GM19238 (cell line): ENCODE measurements at regions not wholly inside any gene's neighbourhood (a gene's known extent, or its start where the extent isn't known, plus 50 kb on each side); places are given as distances from the start of the nearest gene placed in this dataset.
A peak's percentile ranks its signal among the peaks of the same experiment; 100 is the strongest.

ENCODE experiments used
- DNase-seq: peaks from one replicate; pipeline ENCODE4 v3.0.0; 2011; ENCODE audit warnings: low spot score; ENCODE audit not compliant: insufficient read length

DNA sequence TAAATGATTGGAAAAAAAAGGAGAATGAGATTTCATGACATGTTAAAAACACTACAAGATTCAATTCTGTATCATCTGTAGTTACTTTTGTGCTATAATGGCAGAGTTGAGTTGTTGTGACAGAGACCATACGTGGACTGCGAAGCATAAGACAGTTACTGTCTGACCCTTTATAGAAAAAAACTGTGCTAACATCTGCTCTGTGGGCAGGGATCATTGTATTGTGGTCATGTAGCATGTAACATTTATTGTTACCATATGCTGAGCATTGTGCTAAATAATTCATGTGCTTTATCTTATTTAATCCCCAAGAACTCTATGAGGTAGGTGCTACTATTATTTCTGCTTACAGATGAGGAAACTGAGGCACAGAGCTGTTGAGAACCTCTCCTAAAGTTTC lies 147.3 kb upstream of the HMHB1 start:
- no peak for DNase-seq

DNA sequence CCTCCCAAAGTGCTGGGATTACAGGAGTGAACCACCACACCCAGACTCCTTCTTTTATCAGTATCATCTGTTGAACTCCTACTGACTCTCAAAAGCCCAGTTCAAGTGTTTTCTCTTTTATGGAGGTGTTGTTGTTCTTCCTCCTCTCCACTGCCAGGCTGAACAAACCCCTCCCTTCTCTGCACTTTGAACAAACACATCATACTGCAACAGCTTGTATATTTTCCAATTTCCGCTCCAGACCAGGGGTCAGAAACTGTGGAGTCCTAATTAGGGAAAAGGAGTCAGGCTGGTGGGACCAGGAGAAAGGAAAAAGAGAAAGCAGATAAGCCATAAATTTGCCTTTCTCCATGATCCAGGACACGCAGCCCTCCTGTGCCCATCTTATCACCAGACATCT lies 148.1 kb upstream of the HMHB1 start:
- no peak for DNase-seq

DNA sequence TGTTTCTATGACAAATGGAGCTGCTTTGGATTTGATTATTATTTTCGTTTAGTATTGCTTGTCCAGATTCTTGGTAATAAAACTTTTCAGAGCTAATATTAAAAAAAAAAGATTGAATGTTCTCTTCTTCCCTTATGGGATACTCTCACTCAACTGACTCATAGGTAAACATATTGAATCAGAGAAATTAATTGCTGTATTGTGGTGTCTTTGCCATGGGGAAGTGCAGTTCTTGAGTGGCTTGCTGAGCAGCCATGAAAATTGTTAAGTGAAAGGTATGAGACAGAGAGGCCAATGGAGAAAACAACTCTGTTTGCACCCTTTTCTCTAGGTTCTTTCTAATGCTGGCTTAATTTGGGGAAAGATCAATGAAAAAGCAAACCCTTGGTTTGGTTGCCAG lies 149.9 kb upstream of the HMHB1 start:
- no peak for DNase-seq

- no peak for DNase-seq
These were observed 151.3 kb upstream of the HMHB1 start for GRCh38 chr5:143660625-143661024.

GRCh38 chr5:143659599-143660238 lies 152.2 kb upstream of the HMHB1 start:
- no peak for DNase-seq

- no peak for DNase-seq
These were observed 153.0 kb upstream of the HMHB1 start for GRCh38 chr5:143658956-143659355.

GRCh38 chr5:143657647-143658285 lies 154.2 kb upstream of the HMHB1 start:
- no peak for DNase-seq

GRCh38 chr5:143653766-143654282 lies 158.1 kb upstream of the HMHB1 start:
- no peak for DNase-seq

DNA sequence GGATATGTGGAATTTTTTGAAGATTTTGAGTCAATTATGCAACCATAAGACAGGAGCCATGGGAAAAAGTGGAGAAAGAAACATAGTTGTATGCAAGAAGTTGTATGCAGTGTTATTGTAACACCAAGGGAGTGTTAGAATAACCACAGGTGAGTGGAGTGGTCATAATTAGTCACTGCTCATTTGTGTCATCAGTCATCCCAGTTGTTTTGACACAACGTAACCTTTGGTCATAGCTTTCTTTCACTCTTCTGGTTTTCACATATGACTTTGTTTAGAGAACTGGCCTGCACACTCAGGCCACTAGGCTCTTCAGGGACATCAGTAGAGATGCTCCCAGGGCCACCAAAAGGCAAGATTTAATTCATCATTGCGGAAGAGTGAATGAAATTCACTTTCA lies 158.7 kb upstream of the HMHB1 start:
- no peak for DNase-seq

DNA sequence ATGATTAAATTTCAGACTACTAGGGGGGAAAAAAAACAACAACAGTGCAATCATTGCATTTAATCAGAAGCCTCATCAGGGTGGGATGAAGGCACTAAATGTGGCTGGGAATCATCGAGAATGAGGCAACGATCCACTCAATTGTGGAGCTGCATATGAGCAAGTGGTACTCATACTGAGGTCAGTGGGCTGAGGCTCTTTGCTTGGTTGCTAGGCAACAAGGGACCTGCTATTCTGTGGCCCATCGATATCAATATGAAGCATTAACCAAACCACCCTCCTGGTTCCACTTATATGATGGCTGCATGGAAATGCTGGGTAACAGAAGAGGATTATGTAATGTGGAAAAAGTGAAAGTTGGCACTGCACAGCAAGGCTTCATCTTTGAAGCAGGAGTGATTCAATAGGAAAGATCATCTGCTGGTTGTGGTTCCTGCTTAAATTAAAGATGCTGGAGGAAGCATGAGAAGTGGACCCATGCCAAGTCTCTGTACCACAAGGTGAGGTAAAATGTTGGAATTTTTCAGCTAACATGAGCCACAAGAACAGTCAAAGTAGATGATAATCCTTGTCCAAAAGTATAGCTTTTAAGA lies 159.8 kb upstream of the HMHB1 start:
- DNase-seq: no peak

GRCh38 chr5:143649937-143650621 lies 161.9 kb upstream of the HMHB1 start:
- no peak for DNase-seq

DNA sequence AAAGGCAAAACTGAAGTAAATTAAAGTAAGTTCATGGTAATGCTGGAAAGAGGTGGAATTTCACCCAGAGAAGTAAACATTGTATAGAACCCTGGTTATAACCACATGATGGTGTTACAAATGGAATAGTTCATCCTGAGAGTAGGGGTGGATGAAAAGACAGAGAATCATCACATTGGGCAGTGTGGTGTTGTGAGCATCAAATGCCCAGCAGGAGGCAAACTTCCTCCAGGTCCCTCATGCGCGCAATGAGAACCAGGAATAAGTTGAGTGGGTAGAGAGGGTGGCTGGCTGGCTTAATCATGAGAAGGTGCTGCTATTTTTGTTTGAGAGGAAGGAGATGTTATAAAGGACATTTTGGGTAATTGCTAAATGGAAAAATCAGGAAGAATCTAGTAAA lies 163.3 kb upstream of the HMHB1 start:
- DNase-seq: no peak

- DNase-seq: no peak
These were observed 165.0 kb upstream of the HMHB1 start for GRCh38 chr5:143646961-143647360.

- no peak for DNase-seq
These were observed 166.6 kb upstream of the HMHB1 start for GRCh38 chr5:143645356-143645755.

- no peak for DNase-seq
These were observed 167.2 kb upstream of the HMHB1 start for GRCh38 chr5:143644727-143645126.

DNA sequence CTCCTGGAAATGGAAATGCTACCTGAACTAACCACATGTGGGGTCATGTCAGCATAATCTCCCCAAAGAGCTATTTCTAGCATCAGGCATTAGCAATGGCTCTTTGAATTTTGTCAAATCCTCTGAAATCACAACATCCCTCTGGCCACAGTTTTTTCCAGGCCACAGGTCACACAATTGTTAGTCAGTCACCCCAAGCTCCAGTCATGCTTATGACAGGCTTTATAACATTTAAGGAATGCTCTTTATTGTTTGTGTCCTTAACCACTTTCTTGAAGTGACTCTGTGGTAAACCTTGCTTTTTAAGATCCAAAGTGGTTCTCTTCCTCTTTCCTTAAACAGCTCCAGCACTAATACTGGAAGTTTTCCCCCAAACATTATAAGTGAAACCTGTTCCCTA lies 169.2 kb upstream of the HMHB1 start:
- DNase-seq: no peak

GRCh38 chr5:143641549-143642355 lies 170.2 kb upstream of the HMHB1 start:
- peak; percentile 11 for DNase-seq

- no peak for DNase-seq
These were observed 173.3 kb upstream of the HMHB1 start for GRCh38 chr5:143638654-143639053.

DNA sequence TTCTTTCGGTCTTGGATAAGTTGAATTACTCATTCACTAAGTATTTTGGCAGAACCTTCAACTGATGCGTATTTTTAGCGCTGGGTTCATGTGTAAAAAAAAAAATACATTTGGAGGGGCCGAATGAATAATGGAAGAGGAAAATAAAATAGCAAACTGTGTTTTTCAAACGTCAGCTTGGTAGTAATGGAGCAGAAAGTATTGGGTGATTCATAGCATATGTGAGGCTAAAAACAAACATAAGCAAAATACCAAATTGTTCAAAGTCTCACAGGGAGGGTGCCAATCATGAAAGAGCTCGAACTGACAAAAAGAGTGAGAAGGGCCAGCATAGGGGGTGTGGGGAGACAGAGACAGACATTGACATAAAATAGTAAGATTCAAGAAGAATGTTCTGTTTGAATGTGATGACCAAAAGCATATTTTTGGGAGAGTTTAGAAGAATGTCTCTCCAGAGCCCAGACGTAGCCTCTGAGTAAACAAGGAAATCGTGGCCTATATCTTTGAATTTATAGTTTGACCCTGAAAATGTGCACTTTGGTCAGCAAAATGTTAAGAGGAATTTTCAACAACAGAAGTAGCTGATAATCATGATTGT lies 174.9 kb upstream of the HMHB1 start:
- no peak for DNase-seq

DNA sequence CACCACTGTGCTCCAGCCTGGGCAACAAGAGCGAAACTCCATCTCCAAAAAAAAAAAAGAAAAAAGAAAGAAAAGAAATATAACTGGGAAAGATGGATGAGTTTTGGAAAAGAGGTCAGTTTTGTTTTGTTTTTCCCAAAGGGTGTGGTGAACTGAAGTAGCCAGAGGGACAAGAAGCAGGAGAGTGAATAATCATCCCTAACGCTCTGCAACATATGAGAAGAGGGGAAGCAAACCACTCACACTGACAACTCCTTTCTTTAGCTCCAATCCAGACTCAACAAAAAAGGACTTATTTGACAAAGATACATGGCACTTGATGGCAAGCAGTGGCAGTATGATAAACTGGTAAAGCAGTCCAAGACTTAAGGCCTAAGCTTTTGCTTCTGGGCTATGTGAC lies 176.1 kb upstream of the HMHB1 start:
- no peak for DNase-seq

DNA sequence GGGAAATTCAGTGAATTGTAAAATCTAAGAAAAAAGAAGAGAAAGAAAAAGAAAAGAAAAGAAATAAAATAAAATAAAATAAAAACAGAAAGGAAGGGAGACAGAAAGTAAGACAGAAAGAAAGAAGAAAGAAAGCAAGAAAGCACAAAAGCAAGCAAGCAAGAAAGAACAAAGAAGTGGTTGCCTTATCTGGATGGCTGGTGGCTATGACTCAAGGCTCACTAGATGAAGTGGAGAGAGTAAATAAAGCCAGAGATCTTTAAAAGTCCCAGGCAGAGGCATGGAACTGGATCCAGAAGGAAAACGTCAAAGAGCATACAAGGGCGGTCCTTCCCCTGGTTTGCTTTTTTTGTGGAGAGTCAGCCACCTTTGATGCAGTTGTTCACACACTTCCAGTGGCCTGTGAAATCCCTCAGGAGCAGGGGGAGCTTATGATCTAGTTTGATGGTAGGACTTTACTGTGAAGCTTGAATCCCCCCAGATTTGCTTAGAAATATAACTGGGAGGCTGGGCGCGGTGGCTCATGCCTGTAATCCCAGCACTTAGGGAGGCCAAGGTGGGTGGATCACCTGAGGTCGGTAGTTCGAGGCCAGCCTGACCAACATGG lies 176.7 kb upstream of the HMHB1 start:
- no peak for DNase-seq
